HCT116 (cell line): ENCODE measurements at regions not wholly inside any gene's neighbourhood (a gene's known extent, or its start where the extent isn't known, plus 50 kb on each side); places are given as distances from the start of the nearest gene placed in this dataset.

Experiments used
- ATAC-seq: fragments of 200-7000 bp; cut with Tn5 transposase; 2 replicates; pipeline ENCODE4 v1.9.1; 2020; ENCODE audit warnings: mild to moderate bottlenecking, moderate library complexity
- BruUV-seq: library from RNA; stranded (reverse); fragments of 400-500 nt; replicated peaks from 2 replicates; lab custom pipeline; 2021; lab: Mats Ljungman, UMichigan
- CTCF ChIA-PET: fragments of 300-600 bp; sonication (Branson Sonifier 250); formaldehyde crosslinking; loops from one replicate; lab custom pipeline; 2021; ENCODE audit warnings: antibody characterized with exemption; lab: Charles Lee
- POLR2A ChIA-PET: fragments of 300-600, 350-600 bp; sonication (Branson Sonifier 250); formaldehyde crosslinking; loops from one replicate; lab custom pipeline; 2021; ENCODE audit warnings: antibody characterized with exemption; lab: Charles Lee
- RAD21 ChIA-PET, 2 experiments: fragments of 300-600 bp; sonication (Branson Sonifier 250); formaldehyde crosslinking; loops; one replicate each; lab custom pipeline; 2023; ENCODE audit warnings: low total read pairs in 2 of 2; ENCODE audit not compliant: uncharacterized antibody in 2 of 2, unreplicated experiment in 2 of 2, low non-redundant PET in 1 of 2; lab: Charles Lee
- DNase-seq: peaks from one replicate; pipeline ENCODE4 v3.0.0-alpha.2; 2010; ENCODE audit warnings: low read depth, low spot score
- H2AFZ ChIP-seq: fragments of 200-600 bp; shearing (Covaris generic), sonication (generic); 2 replicates; pipeline ENCODE4 v1.6.1; 2017; ENCODE audit warnings: low read depth, mixed run types, mixed read lengths, antibody characterized with exemption, low read length; ENCODE audit not compliant: poor library complexity, severe bottlenecking
- H3K27ac ChIP-seq: 2 replicates; pipeline ENCODE4 v1.5.1; 2012; ENCODE audit warnings: low read depth, low read length
- H3K27me3 ChIP-seq: fragments of 200-600 bp; sonication (generic); 2 replicates; pipeline ENCODE4 v1.6.1; 2016; ENCODE audit warnings: mixed run types, low read length, mixed read lengths; ENCODE audit not compliant: insufficient read depth
- H3K36me3 ChIP-seq, 2 experiments: fragments of 200-500 bp in 1 of 2; fragments of 200-600 bp in 1 of 2; sonication (Bioruptor generic) in 1 of 2; sonication (generic) in 1 of 2; 2 replicates each; pipeline versions ENCODE4 v1.5.1 to v1.6.1; 2014 to 2016; ENCODE audit warnings: low read length in 2 of 2, inconsistent platforms in 1 of 2, mixed read lengths in 1 of 2, mixed run types in 1 of 2; ENCODE audit not compliant: insufficient read depth in 2 of 2, control insufficient read depth in 1 of 2
- H3K4me1 ChIP-seq, 2 experiments: fragments of 200-600 bp in 1 of 2; sonication (generic) in 1 of 2; 2 replicates each; pipeline versions ENCODE4 v1.5.1 to v1.6.1; 2012 to 2017; ENCODE audit warnings: low read length in 2 of 2, inconsistent platforms in 1 of 2, mild to moderate bottlenecking in 1 of 2, mixed read lengths in 1 of 2, mixed run types in 1 of 2, moderate library complexity in 1 of 2; ENCODE audit not compliant: insufficient read depth in 2 of 2, control insufficient read depth in 1 of 2
- H3K4me2 ChIP-seq: fragments of 200-600 bp; sonication (generic); 2 replicates; pipeline ENCODE4 v1.6.1; 2017; ENCODE audit warnings: mixed run types, low read length, mixed read lengths
- H3K4me3 ChIP-seq, 2 experiments: fragments of 200-600 bp in 1 of 2; sonication (generic) in 1 of 2; replicated peaks in 1 of 2; 2 replicates each; pipeline ENCODE4 v1.5.1; 2011 to 2016; ENCODE audit warnings: low read length in 2 of 2, control low read depth in 1 of 2, low read depth in 1 of 2, mild to moderate bottlenecking in 1 of 2, mixed read lengths in 1 of 2, mixed run types in 1 of 2
- H3K79me2 ChIP-seq: fragments of 200-600 bp; sonication (generic); 2 replicates; pipeline ENCODE4 v1.6.1; 2017; ENCODE audit warnings: mild to moderate bottlenecking, mixed run types, low read length, moderate library complexity, mixed read lengths; ENCODE audit not compliant: insufficient read depth
- H3K9ac ChIP-seq: fragments of 200-600 bp; sonication (generic); 2 replicates; pipeline ENCODE4 v1.6.1; 2016; ENCODE audit warnings: low read length, mixed read lengths
- H3K9me2 ChIP-seq: fragments of 200-600 bp; sonication (generic), shearing (Covaris generic); 2 replicates; pipeline ENCODE4 v1.6.1; 2017; ENCODE audit warnings: mixed run types, mild to moderate bottlenecking, moderate library complexity; ENCODE audit not compliant: insufficient read depth
- H3K9me3 ChIP-seq, 2 experiments: fragments of 200-500 bp in 1 of 2; fragments of 200-600 bp in 1 of 2; sonication (Bioruptor generic) in 1 of 2; sonication (generic) in 1 of 2; 2 replicates each; pipeline ENCODE4 v1.6.1; 2014 to 2017; ENCODE audit warnings: low read length in 2 of 2, mixed read lengths in 2 of 2, inconsistent platforms in 1 of 2, low read depth in 1 of 2, mild to moderate bottlenecking in 1 of 2, mixed run types in 1 of 2, moderate library complexity in 1 of 2; ENCODE audit not compliant: control insufficient read depth in 1 of 2, insufficient read depth in 1 of 2
- H4K20me1 ChIP-seq: fragments of 200-600 bp; sonication (generic), shearing (Covaris generic); 2 replicates; pipeline ENCODE4 v1.6.1; 2017; ENCODE audit warnings: mixed run types, mild to moderate bottlenecking, moderate library complexity; ENCODE audit not compliant: insufficient read depth
- CBX3 ChIP-seq: IDR thresholded peaks from 2 replicates; pipeline ENCODE4 v1.6.1; 2012; ENCODE audit warnings: low read depth
- CEBPB ChIP-seq: IDR thresholded peaks from 2 replicates; pipeline ENCODE4 v1.6.1; 2012; ENCODE audit warnings: low read depth
- ELF1 ChIP-seq: IDR thresholded peaks from 2 replicates; pipeline ENCODE4 v1.6.1; 2012; ENCODE audit warnings: low read depth, borderline replicate concordance
- EZH2 ChIP-seq: fragments of 200-600 bp; sonication (generic); IDR thresholded peaks from 2 replicates; pipeline ENCODE4 v1.6.1; 2017; ENCODE audit warnings: antibody characterized with exemption, mixed run types
- EZH2phosphoT487 ChIP-seq: fragments of 200-600 bp; IDR thresholded peaks from 2 replicates; pipeline ENCODE4 v1.6.1; 2018; ENCODE audit warnings: antibody characterized with exemption, borderline replicate concordance
- FOSL1 ChIP-seq: IDR thresholded peaks from 2 replicates; pipeline ENCODE4 v1.6.1; 2012; ENCODE audit warnings: low read depth
- JUND ChIP-seq: IDR thresholded peaks from 2 replicates; pipeline ENCODE4 v1.6.1; 2012
- POLR2AphosphoS5 ChIP-seq: IDR thresholded peaks from 2 replicates; pipeline ENCODE4 v1.6.1; 2011; ENCODE audit warnings: mild to moderate bottlenecking, low read depth, low read length, moderate library complexity
- RAD21 ChIP-seq: IDR thresholded peaks from 2 replicates; pipeline ENCODE4 v1.6.1; 2012; ENCODE audit warnings: low read depth, mild to moderate bottlenecking
- SIN3A ChIP-seq: IDR thresholded peaks from 2 replicates; pipeline ENCODE4 v1.6.1; 2012; ENCODE audit warnings: low read depth
- SRF ChIP-seq: IDR thresholded peaks from 2 replicates; pipeline ENCODE4 v1.6.1; 2012; ENCODE audit warnings: low read depth
- ZFX ChIP-seq: fragments of 450-650 bp; IDR thresholded peaks from 2 replicates; pipeline ENCODE4 v1.6.1; 2017
- ZNF274 ChIP-seq: fragments of 200-500 bp; sonication (Bioruptor generic); IDR thresholded peaks from 2 replicates; pipeline ENCODE4 v1.6.1; 2014; ENCODE audit warnings: mild to moderate bottlenecking, low read depth, low read length, inconsistent platforms
- intact Hi-C: fragments of 100-400 bp; cut with micrococcal nuclease; formaldehyde crosslinking; loops from 2 replicates; pipeline ENCODE4 v1.10.0; 2022
- TF ChIP-seq, protein P1 (sequence below): IDR thresholded peaks from 2 replicates; pipeline ENCODE4 v1.6.1; 2012; ENCODE audit warnings: low read depth

DNA sequence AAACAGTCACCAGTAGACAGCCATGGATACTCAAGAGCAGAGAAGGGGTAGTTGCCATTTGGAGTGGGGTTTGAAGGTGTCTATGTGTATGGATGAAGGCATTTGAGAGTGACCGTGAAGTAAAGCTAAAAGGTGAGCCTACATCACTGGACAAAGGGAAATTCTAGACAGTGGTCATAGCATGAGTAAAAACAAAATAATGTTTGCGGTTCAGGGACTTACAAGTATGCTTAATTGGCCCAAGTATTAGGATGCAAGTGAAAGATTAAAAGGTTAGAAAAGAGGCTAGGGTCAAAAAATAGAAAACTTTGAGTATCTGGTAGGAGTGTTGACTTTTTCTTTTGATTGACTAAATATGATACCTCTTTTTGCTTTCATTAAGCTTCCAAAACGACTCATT, 238.1 kb upstream of the SLC8A1 start:
- Histone ChIP-seq H3K9me2 (no peaks in the 10 kb centered on the region), H3K4me2 (no peak overlapping the region), H3K9ac (no peak overlapping the region), H4K20me1 (no peaks in the 10 kb centered on the region), H3K9me3 (no peaks in the 10 kb centered on the region), H2AFZ (no peak overlapping the region), H3K4me3 (no peak overlapping the region), H3K4me1 (no peaks in the 10 kb centered on the region), H3K27ac (no peak overlapping the region), H3K36me3 (no peaks in the 10 kb centered on the region), H3K27me3 (no peaks in the 10 kb centered on the region), H3K79me2 (no peaks in the 10 kb centered on the region)
- no TSS peak for BruUV-seq
- intact Hi-C loops: no loop called here
- no peak for TF ChIP-seq EZH2
- no peak for TF ChIP-seq SIN3A
- TF ChIP-seq CEBPB: no peak
- TF ChIP-seq, protein P1, sequence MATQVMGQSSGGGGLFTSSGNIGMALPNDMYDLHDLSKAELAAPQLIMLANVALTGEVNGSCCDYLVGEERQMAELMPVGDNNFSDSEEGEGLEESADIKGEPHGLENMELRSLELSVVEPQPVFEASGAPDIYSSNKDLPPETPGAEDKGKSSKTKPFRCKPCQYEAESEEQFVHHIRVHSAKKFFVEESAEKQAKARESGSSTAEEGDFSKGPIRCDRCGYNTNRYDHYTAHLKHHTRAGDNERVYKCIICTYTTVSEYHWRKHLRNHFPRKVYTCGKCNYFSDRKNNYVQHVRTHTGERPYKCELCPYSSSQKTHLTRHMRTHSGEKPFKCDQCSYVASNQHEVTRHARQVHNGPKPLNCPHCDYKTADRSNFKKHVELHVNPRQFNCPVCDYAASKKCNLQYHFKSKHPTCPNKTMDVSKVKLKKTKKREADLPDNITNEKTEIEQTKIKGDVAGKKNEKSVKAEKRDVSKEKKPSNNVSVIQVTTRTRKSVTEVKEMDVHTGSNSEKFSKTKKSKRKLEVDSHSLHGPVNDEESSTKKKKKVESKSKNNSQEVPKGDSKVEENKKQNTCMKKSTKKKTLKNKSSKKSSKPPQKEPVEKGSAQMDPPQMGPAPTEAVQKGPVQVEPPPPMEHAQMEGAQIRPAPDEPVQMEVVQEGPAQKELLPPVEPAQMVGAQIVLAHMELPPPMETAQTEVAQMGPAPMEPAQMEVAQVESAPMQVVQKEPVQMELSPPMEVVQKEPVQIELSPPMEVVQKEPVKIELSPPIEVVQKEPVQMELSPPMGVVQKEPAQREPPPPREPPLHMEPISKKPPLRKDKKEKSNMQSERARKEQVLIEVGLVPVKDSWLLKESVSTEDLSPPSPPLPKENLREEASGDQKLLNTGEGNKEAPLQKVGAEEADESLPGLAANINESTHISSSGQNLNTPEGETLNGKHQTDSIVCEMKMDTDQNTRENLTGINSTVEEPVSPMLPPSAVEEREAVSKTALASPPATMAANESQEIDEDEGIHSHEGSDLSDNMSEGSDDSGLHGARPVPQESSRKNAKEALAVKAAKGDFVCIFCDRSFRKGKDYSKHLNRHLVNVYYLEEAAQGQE: no peak
- no peak for TF ChIP-seq POLR2AphosphoS5
- TF ChIP-seq JUND: no peak
- no peak for TF ChIP-seq EZH2phosphoT487
- TF ChIP-seq RAD21: no peak
- no peak for TF ChIP-seq ZFX
- no peak for DNase-seq
- ATAC-seq: no peak
- ChIA-PET RAD21 (no interaction called here), POLR2A (no interaction called here), CTCF (no interaction called here)

DNA sequence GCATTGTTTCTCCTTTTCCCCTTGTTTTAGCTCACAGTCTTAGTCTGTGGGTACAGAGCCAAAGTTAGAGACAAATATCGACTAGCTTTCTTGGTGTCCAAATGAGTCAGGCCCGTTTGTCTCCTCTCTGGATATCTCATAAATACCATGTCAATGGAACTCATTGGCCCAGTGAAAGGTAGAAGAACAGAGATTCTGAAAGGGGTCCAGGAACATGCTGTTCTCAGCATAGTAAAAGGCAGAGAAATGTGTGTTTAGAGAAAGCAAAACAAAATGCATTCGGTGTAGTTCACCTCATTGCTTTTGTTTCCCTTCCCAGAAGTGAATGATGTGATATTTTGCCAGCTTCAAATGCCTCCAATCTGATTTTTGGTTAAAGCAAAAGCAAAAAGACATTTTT, 238.6 kb upstream of the SLC8A1 start:
- Histone ChIP-seq H3K9me2 (no peaks in the 10 kb centered on the region), H3K36me3 (no peaks in the 10 kb centered on the region), H3K79me2 (no peaks in the 10 kb centered on the region), H2AFZ (no peak overlapping the region), H3K27me3 (no peaks in the 10 kb centered on the region), H3K27ac (no peak overlapping the region), H3K4me1 (no peaks in the 10 kb centered on the region), H3K9ac (no peak overlapping the region), H3K4me2 (no peak overlapping the region), H3K4me3 (no peak overlapping the region), H3K9me3 (no peaks in the 10 kb centered on the region), H4K20me1 (no peaks in the 10 kb centered on the region)
- POLR2A ChIA-PET: no interaction called here
- ATAC-seq (no peak), DNase-seq (no peak)
- RAD21 ChIA-PET: no interaction called here
- CTCF ChIA-PET: no interaction called here
- no peak for TF ChIP-seq SRF
- no peak for TF ChIP-seq CBX3
- TF ChIP-seq, protein P1: no peak
- TF ChIP-seq SIN3A: no peak
- no peak for TF ChIP-seq JUND
- TF ChIP-seq FOSL1: no peak
- no peak for TF ChIP-seq ZNF274
- no peak for TF ChIP-seq RAD21
- TF ChIP-seq EZH2phosphoT487: no peak
- no peak for TF ChIP-seq ELF1
- BruUV-seq: no TSS peak
- intact Hi-C loops: no loop called here
